ENCODE measurements at regions not wholly inside any gene's neighbourhood (a gene's known extent, or its start where the extent isn't known, plus 50 kb on each side); places are given as distances from the start of the nearest gene placed in this dataset.

DNA sequence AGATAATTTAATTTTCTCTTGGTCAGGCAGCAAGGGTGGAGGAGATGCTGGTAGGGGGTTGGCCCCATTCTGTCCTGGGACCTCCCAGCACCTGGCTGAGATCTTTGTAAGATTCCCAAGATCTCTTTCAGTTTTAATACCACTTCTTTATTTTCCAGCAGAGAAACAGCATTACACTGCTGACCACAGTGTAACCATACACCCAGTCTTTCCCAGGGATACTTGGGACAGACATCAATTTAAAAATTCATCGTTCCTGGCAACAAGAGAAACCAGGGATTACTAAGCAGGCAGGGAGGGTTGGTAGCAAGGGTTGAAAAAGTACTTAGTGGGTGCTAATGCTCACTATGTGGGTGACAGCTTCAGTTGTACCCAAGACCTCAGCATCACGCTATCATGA, 551.6 kb upstream of the AMELY start:
- TF ChIP-seq, protein P1, sequence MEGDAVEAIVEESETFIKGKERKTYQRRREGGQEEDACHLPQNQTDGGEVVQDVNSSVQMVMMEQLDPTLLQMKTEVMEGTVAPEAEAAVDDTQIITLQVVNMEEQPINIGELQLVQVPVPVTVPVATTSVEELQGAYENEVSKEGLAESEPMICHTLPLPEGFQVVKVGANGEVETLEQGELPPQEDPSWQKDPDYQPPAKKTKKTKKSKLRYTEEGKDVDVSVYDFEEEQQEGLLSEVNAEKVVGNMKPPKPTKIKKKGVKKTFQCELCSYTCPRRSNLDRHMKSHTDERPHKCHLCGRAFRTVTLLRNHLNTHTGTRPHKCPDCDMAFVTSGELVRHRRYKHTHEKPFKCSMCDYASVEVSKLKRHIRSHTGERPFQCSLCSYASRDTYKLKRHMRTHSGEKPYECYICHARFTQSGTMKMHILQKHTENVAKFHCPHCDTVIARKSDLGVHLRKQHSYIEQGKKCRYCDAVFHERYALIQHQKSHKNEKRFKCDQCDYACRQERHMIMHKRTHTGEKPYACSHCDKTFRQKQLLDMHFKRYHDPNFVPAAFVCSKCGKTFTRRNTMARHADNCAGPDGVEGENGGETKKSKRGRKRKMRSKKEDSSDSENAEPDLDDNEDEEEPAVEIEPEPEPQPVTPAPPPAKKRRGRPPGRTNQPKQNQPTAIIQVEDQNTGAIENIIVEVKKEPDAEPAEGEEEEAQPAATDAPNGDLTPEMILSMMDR (IDR thresholded peaks at IDR 0.05; ENCODE audit: borderline replicate concordance, extremely low read depth, low read length, poor library complexity, severe bottlenecking) = no peak
- TF ChIP-seq EZH2 (IDR thresholded peaks at IDR 0.05; ENCODE audit: borderline replicate concordance, low read depth, low read length, severe bottlenecking) = no peak
